Activated CD4-positive, CD25-positive, alpha-beta regulatory T cell (primary cell): ENCODE measurements at regions not wholly inside any gene's neighbourhood (a gene's known extent, or its start where the extent isn't known, plus 50 kb on each side); places are given as distances from the start of the nearest gene placed in this dataset.

Source experiments
- DNase-seq, 4 experiments: peaks; one replicate each; lab custom pipeline; 2025; lab: John Stamatoyannopoulos, UW

- DNase-seq: no peak
Observed at GRCh38 chr5:164687391-164687790, 1182.0 kb downstream of the MAT2B start.

GRCh38 chr5:164688437-164688836 is 1183.0 kb downstream of the MAT2B start:
- DNase-seq: no peak

DNA sequence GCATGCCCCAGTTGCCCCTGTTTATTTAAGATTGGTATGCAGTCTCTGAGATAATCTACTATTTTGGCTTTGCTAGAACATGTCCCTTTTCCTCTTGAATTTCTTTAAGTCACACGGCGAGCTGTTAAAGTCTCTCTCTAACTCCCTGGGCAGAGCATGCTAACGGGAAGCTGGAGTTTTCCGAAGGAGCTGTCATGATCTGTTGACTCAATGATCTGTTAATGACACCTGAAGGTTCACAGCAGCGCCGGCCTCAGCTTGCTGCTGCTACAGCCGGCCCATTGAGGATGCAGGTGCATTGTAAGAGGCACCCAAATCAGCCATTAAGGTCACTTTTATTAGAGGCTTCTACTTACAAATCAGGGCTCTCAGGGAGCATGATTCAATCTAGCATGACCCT is 1203.4 kb downstream of the MAT2B start:
- DNase-seq: no peak

DNA sequence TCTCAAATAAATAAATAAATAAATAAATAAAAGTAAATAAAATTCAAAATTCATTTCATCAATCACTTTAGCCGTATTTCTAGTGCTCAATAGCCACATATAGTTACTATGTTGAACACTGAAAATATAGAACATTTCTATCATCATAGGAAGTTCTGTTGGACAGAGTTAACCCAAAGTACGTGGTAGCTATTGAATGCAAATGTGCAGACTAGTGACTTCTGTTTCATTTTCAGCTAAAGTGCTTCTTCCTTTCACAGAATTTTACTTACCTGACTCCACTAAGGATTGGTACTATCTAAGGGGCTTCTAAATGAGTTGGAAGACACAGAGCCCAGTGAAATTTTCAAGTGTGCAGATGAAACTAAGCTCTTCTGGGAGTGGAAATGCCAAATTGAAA is 1208.3 kb downstream of the MAT2B start:
- DNase-seq: no peak

- no peak for DNase-seq
Observed at GRCh38 chr5:164721116-164721515, 1215.7 kb downstream of the MAT2B start.

DNA sequence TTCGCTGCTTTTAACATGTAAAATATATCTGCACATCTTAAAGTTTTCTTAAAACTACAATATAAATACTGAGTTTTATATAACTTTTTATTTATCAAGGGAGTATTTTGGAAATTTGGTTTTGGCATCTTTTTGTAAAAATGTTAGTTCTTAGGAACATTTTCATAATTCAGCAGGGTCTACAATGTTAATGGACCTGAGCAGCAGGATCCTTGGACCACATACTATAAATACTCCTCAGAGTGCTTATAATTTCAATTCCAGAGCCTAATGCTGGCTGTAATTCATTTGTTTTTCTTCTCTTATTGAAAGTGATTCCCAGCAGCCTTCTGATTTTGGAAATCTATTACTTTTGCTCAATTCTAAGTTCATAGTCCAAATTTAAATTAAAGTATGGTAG is 1216.2 kb downstream of the MAT2B start:
- DNase-seq: no peak

GRCh38 chr5:164722702-164723101 is 1217.3 kb downstream of the MAT2B start:
- no peak for DNase-seq

GRCh38 chr5:164727012-164727411 is 1221.6 kb downstream of the MAT2B start:
- DNase-seq: no peak

DNA sequence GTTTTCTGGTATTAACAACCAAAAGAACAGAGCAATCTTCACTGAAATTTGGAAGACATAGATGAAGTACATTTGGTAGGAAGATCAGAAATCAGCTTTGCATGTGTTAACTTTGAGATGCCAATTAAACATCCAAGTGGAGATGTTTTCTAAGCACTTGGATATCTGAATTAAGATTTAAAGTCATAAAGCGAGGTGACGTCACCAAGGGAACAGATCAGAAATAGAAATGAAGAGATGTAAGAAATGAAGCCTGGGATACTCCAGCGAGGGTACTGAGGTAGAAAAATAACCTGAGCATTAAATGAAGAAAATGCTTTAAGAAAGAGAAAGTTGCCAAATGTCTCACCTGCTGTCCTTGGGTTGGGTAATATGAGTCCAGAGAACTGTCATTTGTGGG is 1223.3 kb downstream of the MAT2B start:
- no peak for DNase-seq

GRCh38 chr5:164735334-164735733 is 1229.9 kb downstream of the MAT2B start:
- DNase-seq: no peak

- DNase-seq: no peak
Observed at GRCh38 chr5:164741376-164741775, 1236.0 kb downstream of the MAT2B start.

GRCh38 chr5:164742025-164742424 is 1236.6 kb downstream of the MAT2B start:
- no peak for DNase-seq

- DNase-seq: no peak
Observed at GRCh38 chr5:164746723-164747122, 1241.3 kb downstream of the MAT2B start.

- no peak for DNase-seq
Observed at GRCh38 chr5:164747371-164747770, 1242.0 kb downstream of the MAT2B start.

- DNase-seq: no peak
Observed at GRCh38 chr5:164748861-164749260, 1243.4 kb downstream of the MAT2B start.

GRCh38 chr5:164753434-164753833 is 1248.0 kb downstream of the MAT2B start:
- no peak for DNase-seq

DNA sequence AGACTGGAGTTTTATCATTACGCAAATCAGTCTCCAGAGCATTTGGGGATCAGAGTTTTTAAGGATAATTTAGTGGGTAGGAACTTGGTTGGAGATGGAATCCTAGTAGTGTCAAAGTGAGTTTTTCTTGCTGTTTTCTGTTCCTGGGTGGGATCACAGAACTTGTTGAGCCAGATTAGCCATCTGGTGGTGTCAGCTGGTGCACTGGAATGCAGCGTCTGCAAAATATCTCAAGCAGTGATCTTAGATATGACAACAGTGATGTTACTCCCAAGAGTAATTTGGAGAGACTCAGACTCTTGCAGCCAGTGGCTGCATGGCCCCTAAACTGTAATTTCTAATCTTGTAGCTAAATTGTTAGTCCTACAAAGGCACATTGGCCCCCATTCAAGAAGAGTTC is 1257.8 kb downstream of the MAT2B start:
- no peak for DNase-seq

DNA sequence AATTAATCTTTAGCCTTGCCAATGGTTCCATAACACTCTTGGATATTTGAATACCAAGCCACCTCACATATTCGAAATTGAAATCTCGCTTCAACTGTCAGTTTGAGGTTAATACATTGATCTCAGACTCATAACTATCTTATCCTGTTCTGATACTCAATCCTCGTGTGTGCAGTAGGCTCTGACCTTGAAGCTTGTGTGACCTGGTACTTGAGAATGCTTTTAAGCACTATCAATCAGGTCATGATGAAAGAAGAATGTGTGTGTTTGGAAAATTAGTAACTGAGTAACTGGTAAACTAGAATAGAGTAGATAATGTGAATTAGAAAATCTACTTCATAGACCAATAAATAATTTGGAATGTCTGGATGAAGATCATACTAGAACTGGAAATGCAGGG is 1266.7 kb downstream of the MAT2B start:
- no peak for DNase-seq

GRCh38 chr5:164784230-164784629 is 1278.8 kb downstream of the MAT2B start:
- DNase-seq: no peak

- DNase-seq: no peak
Observed at GRCh38 chr5:164798110-164798509, 1292.7 kb downstream of the MAT2B start.

GRCh38 chr5:164799391-164799790 is 1294.0 kb downstream of the MAT2B start:
- no peak for DNase-seq

DNA sequence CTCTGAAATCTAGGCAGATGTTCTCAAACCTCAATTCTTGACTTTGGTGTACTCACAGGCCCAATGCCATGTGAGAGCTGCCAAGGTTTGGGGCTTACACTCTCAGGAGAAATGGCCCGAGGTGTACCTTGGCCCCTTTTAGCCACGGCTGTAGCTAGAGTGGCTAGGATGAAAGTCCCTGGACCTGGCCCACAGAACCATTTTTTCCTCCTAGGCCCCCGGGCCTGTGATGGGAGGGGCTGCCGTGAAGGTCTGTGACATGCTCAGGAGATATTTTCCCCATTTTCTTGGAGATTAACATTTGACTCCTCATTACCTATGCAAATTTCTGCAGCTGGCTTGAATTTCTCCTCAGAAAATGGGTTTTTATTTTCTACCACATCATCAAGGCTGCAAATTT is 1296.5 kb downstream of the MAT2B start:
- no peak for DNase-seq

GRCh38 chr5:164809821-164810220 is 1304.4 kb downstream of the MAT2B start:
- DNase-seq: no peak

DNA sequence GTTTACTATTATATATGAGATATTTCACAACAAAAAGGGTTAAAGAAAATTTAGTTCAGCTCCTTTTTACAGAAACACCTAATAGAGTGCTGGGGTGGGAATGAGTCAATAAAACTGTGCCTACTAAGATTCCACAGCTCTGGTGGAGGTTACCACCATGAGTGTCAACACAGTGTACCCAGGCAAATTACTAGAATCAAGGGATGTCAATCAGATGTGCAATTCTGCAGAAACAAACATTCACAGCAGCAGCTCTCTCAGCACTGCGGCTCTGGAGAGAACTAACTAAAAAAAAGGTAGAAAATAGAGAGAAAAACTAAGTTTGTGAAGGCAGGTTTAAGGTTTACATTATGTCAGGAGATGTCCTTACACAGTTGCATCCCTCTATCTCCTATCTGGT is 1313.0 kb downstream of the MAT2B start:
- no peak for DNase-seq

- no peak for DNase-seq
Observed at GRCh38 chr5:164824671-164825070, 1319.3 kb downstream of the MAT2B start.
